ENCODE measurements at regions not wholly inside any gene's neighbourhood (a gene's known extent, or its start where the extent isn't known, plus 50 kb on each side); places are given as distances from the start of the nearest gene placed in this dataset.

- H3K27me3 Mint-ChIP-seq (ENCODE audit: unreplicated experiment), result peaks cover 3% of the 10 kb centered on the region
- no peaks in the 10 kb centered on the region for H3K36me3 Mint-ChIP-seq (ENCODE audit: unreplicated experiment)
- DNase-seq, result no peak
- H3K27ac Mint-ChIP-seq (ENCODE audit: unreplicated experiment), result no peak overlapping the region
- no peak overlapping the region for H3K4me3 Mint-ChIP-seq (ENCODE audit: unreplicated experiment)
- peaks cover 9% of the 10 kb centered on the region for H3K9me3 Mint-ChIP-seq (ENCODE audit: unreplicated experiment)
- H3K4me1 Mint-ChIP-seq (ENCODE audit: low read depth, unreplicated experiment), result peaks cover 13% of the 10 kb centered on the region
- TF ChIP-seq, protein P1, sequence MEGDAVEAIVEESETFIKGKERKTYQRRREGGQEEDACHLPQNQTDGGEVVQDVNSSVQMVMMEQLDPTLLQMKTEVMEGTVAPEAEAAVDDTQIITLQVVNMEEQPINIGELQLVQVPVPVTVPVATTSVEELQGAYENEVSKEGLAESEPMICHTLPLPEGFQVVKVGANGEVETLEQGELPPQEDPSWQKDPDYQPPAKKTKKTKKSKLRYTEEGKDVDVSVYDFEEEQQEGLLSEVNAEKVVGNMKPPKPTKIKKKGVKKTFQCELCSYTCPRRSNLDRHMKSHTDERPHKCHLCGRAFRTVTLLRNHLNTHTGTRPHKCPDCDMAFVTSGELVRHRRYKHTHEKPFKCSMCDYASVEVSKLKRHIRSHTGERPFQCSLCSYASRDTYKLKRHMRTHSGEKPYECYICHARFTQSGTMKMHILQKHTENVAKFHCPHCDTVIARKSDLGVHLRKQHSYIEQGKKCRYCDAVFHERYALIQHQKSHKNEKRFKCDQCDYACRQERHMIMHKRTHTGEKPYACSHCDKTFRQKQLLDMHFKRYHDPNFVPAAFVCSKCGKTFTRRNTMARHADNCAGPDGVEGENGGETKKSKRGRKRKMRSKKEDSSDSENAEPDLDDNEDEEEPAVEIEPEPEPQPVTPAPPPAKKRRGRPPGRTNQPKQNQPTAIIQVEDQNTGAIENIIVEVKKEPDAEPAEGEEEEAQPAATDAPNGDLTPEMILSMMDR (IDR thresholded peaks at IDR 0.05; ENCODE audit: partially characterized antibody, unreplicated experiment), result no peak
Observed at GRCh38 chr3:72299823-72300222, 514.9 kb upstream of the PROK2 start.

GRCh38 chr3:72299321-72299802 lies 514.4 kb upstream of the PROK2 start:
- TF ChIP-seq, protein P1 (IDR thresholded peaks at IDR 0.05; ENCODE audit: partially characterized antibody, unreplicated experiment), result no peak
- Mint-ChIP-seq H3K9me3 (ENCODE audit: unreplicated experiment) (peaks cover 9% of the 10 kb centered on the region), H3K4me1 (ENCODE audit: low read depth, unreplicated experiment) (peaks cover 11% of the 10 kb centered on the region), H3K27ac (ENCODE audit: unreplicated experiment) (no peak overlapping the region), H3K27me3 (ENCODE audit: unreplicated experiment) (peaks cover 3% of the 10 kb centered on the region), H3K4me3 (ENCODE audit: unreplicated experiment) (no peak overlapping the region), H3K36me3 (ENCODE audit: unreplicated experiment) (no peaks in the 10 kb centered on the region)
- no peak for DNase-seq

- Mint-ChIP-seq H3K9me3 (ENCODE audit: unreplicated experiment) (peaks cover 6% of the 10 kb centered on the region), H3K4me3 (ENCODE audit: unreplicated experiment) (no peak overlapping the region), H3K27ac (ENCODE audit: unreplicated experiment) (no peak overlapping the region), H3K27me3 (ENCODE audit: unreplicated experiment) (peaks cover 6% of the 10 kb centered on the region), H3K36me3 (ENCODE audit: unreplicated experiment) (no peaks in the 10 kb centered on the region), H3K4me1 (ENCODE audit: low read depth, unreplicated experiment) (peaks cover 2% of the 10 kb centered on the region)
- TF ChIP-seq, protein P1 (IDR thresholded peaks at IDR 0.05; ENCODE audit: partially characterized antibody, unreplicated experiment), result no peak
- no peak for DNase-seq
Observed at GRCh38 chr3:72298201-72299152, 513.5 kb upstream of the PROK2 start.

DNA sequence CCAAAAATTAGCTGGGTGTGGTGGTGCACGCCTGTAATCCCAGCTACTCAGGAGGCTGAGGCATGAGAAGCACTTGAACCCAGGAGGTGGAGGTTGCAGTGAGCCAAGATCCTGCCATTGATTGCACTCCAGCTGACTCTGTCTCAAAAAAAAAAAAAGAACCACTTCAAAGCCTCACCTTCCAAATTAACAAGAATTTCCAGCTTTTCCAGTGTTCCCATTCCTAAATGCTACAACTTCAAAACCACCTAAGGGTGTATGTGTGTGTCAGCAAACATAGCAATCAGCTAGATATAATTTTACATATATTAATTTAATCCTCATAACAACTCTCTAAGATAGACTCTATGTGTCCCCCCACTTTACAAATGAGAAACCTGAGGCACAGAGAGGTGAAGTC lies 512.5 kb upstream of the PROK2 start:
- Mint-ChIP-seq H3K4me3 (ENCODE audit: unreplicated experiment) (no peak overlapping the region), H3K27me3 (ENCODE audit: unreplicated experiment) (peaks cover 6% of the 10 kb centered on the region), H3K9me3 (ENCODE audit: unreplicated experiment) (peaks cover 4% of the 10 kb centered on the region), H3K27ac (ENCODE audit: unreplicated experiment) (no peak overlapping the region), H3K36me3 (ENCODE audit: unreplicated experiment) (no peaks in the 10 kb centered on the region), H3K4me1 (ENCODE audit: low read depth, unreplicated experiment) (peaks cover 2% of the 10 kb centered on the region)
- DNase-seq, result no peak
- TF ChIP-seq, protein P1 (IDR thresholded peaks at IDR 0.05; ENCODE audit: partially characterized antibody, unreplicated experiment), result no peak

Measured in glutamatergic neuron (in vitro differentiated cells).